HG03139 (cell line): ENCODE measurements at regions not wholly inside any gene's neighbourhood (a gene's known extent, or its start where the extent isn't known, plus 50 kb on each side); places are given as distances from the start of the nearest gene placed in this dataset.
"Not testable (repeated sequence)": the region's sequence is repeated elsewhere in the genome, so short reads cannot be mapped to it uniquely, and the experiment has no call there.

Experiments used
- ATAC-seq: cut with Tn5 transposase; IDR thresholded peaks from one replicate; pipeline ENCODE4 v1.9.1; 2021; ENCODE audit not compliant: unreplicated experiment

DNA sequence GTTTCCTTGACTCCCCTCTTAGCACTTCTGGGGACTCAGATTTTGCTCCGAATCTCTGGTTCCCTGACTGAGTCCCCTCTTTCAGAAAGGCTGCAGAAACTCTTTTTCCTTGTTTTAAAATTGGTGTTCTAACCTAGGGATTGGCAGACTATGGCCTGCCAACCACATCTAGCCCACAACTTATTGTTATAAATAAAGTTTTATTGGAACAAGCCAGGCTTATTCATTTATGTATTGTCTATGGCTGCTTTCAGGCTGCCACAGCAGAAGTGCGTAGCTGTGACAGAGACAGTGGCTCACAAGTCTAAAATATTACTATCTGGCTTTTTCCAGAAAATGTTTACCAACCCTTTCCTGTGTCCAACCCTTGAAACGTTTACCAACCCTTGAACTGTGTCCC, 81.7 kb downstream of the IER5 start:
- ATAC-seq = no peak

DNA sequence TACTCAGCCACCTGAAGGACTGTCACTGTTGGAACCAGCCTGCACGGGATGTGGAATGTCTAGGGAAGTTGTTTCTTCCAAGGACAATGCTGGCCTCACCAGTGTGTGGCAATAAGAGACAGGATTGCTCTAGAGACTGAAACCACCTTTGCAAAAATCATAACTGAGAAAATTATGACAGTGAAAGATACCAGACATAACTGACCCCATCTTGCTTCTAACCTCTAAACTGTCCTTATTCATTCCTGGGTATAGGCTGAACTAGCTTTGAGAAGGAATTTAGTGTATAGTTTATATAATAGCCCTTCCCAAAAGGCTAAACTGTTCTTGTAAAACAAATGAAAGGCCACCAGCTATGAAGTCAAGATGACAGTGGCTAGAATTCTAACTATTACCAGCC, 83.6 kb downstream of the IER5 start:
- ATAC-seq = no peak

DNA sequence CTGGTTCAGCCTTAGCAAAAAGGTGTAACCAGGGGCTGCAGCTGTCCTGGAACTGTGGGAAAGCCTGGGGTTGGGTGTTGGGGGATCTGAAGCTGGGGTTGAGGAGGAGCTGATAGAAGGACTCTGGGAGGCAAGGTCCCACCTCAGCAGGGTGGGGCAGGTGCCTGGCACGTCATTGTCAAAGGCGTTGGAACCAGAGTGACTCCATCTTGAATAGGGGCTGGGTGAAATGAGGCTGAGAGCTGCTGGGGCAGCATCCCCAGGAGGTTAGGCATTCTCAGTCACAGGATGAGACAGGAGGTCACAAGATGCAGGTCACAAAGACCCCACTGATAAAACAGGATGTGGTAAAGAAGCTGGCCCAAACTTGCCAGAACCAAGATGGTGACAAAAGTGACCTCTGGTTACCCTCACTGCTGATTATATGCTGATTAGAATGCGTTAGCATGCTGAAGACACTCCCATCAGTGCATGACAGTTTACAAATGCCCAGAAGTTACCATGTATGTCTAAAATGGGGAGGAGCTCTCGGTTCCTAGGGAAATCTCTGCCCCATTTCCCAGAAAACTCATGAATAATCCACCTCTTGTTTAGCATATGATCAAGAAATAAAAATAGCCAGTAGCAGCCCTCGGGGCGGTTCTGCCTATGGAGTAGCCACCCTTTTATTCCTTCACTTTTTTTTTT, 85.4 kb downstream of the IER5 start:
- no peak for ATAC-seq

DNA sequence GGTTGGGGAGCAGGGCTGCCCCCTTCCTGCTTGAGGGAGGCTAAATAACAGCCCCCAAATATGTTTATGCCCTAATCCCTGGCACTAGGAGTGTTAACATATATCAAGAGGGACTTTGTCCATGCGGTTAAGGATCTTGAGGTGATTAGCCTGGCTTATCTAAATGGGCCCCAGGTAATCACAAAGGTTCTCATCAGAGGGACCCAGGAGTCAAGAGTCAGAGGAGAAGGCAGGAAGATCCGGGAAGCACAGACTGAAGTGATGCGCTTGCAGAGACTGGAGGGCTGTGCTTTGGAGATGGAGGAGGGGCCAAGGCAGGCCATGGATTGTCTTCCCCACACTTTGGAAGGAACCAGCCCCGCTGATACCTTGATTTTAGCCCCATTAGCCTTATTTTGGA, 86.4 kb downstream of the IER5 start:
- ATAC-seq = no peak

DNA sequence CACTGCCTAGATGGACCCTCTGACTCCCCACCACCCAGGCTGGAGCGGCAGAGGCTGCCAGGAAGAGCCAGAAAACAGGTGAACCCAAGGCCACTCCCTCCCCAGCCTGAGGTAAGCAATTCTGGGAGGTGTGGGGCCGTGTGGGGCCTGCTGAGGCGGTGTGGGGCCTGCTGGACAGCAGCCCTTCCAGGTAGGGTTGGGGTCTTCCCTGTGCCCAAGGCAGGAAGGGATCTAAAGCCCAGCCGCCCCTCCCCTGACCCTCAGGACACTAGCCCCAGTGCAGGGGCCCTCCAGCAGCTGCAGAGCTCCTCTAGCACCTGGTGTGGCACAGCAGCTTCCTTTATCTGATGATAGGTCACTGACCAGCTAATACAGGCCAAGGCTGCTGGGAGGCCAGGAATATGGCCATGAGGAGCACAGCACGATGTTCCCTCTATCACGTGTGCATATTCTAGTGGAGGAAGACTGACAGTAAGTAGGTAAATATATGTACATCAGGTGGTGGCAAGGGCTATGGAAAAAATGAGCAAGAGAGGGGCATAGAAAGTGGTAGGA, 86.9 kb downstream of the IER5 start:
- no peak for ATAC-seq

DNA sequence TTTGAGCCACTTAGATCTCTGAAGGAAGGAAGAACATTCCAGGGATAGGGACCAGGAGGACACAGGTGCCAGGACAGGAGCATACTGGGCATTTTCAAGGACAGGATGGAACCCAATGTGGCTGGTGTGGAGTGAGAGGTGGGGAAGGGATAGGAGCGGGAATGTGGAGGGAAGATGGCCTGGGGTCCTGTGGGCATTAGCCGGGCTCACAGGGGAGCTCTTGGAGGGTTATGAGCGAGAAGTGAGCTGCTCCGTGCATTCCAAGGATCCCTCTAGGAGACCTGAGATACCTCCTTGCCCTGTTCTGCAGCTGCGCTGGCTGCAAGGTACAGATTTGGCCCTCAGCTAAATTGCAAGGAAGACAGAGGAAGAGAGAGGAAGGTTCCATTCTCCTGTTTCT, 87.5 kb downstream of the IER5 start:
- ATAC-seq = no peak

DNA sequence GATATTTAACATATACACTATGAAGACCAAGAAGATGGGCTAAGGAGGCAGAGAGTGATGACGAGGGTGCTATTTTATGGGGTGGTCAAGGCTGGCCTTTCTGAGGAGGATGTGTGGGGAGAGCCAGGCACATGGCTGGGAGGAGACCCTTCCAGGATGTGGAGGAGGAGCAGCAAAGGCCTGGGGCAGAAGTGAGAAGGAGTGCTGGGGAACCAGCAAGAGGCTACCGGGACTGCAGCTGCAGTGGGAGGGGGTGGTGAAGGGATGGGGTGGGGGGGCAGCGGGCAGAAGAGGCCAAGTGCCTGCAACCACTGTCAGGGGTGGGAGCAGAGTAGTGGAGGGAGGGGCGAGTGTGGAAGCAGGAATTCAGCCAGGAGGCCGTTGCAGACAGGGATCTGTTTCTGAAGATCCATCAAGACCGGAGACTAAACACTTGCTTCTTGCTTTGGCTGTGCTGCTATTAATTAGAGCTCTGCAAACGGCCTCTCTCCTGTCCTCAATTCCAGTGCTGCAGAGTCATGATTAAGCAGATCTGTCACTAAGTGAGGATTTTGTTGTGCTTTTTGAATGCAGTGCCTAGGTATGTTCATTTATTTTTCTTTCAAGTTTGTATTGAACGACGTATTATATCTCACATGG, 89.9 kb downstream of the IER5 start:
- ATAC-seq = no peak

DNA sequence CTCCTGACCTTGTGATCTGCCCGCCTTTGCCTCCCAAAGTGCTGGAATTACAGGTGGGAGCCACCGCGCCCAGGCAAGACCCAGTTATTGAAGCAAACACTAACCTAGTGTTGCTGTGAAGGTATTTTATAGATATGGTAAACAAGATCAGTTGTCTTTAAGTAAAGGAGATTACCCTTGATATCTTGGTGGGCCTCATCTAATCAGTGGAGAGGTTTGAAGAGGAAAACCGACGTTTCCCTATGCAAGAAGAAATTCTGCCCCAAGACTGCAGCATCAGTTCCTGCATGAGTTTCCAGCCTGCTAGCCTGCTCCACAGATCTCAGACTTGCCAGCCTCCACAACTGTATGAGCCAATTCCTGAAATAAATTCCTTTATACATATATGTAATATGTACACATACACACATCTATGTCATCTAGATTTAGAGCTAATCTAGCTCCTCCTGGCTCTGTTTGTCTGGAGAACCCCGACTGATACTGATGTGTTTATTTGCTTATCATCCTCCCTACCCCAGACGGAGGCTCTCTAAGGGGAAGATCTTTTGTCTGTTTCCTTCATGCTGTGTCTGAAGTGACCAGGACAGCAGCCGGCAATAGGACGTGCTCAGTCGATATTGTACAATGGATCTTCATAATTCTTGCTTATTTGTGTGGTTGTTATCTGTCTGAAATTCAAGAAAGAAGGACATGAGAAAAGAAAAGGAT, 90.9 kb downstream of the IER5 start:
- ATAC-seq = no peak

DNA sequence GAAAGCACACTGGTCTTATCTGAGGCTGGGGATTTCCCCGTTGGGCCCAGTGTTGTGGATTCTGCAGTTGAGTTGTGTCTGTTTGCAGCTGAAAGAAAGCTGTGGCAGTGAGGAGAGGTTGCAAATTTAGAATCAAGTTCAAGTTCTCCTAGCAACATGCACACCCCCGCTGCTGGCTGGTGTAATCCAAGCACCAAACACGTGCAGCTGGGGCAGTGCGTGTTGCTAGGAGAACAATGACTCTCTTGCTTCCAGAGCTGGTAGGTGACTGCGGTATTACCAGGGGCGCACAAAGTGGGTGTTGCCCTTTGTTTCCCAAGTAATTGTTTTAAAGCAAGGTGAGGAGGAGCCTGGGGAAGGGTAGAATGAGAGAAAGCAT, 91.5 kb downstream of the IER5 start:
- no peak for ATAC-seq

DNA sequence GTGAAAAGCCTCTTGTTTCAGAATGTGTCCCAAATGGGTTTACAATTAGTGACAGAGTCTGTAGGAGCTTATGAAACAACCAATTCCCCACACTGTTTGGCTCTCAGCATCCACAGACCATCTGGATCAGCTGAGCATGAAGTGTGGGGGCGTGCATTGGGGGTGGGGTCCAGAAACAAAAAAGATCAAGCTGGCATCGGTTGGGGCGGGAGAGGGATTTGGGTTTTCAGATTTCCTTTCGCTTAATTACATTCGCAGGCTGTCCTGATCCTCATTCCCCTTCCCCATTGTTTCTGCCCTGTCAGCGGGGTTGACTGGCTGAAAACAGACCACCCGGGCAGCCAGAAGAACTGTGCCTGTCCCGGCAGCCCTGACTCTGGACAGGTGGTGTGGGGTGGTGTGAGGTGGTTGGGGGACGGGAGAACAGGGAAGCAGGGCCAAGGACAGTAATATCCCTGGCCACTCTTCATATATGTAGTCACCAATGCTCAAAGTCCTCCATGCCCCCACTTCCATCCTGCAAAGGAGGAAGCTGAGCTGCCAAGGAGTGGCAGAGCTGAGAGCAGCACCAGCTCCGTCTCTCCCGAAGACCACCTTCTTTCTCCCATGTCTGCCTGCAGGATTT, 92.0 kb downstream of the IER5 start:
- ATAC-seq = no peak

DNA sequence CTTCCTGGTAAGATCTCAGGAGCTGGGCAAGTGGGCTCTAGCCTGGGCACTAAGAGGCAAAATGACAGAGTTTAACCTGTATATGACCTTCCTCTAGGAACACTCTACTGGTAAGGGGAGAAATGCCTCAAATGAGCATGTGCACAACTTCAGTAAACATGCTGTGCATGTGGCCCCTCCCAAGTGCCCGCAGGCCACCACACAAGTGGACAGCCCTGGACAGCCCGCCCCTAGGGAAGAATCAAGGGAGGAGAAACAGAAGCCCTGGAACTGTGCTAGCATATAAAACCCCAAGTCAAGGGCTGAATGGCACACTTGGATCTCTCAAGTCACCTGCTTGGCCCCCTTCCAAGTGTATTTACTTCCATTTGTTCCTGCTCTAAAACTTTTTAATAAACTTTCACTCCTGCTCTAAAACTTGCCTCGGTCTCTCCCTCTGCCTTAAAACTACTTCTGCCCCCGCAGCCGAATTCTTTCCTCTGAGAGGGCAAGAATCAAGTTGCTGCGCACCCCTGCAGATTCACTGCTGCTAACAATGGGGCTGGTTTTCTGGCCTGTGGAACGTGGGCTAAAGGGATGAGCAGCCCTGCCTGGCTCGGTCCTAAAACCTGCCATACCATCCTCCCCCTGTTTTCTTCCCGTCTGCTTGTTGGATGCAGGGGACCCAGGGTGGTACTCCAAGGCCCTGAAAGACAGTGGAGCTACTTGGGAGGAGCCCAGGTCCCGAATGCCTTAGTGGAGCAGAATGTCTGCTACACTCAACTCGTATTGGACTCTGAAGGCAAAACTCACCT, 93.5 kb downstream of the IER5 start:
- no peak for ATAC-seq

DNA sequence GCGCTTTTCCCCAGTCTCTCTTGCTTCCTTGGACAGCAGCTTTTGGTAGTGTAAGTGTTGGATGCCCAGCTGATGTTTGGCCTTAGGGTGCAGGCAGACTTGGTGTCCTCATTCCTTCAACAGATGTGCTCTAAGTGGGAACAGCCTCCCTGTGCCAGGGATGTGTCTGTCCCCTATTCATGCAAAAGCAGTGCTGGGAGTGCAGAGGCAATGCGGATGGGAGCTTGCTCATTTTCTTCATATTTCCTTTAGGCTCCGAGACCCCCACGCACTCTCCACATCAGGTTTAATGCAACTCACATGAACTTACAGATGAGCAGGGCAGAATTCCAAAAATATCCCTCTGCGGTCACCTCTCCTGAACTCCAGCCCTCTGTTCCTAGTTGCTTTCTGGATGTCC, 96.1 kb downstream of the IER5 start:
- ATAC-seq = no peak

DNA sequence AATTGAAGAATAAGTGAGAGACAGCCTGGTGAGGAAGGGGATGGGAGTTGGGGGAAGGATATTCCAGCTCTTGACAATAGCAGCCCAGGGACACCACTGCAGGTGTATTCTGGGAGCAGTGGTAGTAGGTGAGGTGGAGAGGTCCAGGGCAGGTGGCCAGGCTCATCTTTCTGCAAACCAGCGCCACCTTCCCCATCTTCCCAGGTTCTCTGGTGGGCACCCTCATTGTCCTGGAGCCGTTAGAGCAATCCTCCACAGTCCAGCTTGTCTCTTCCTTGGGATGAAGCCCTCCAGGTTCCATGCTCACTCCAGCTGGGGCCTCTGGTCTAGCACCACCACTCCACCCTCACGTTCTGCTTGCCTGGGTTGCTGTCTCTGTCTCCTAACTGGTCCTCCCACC, 97.0 kb downstream of the IER5 start:
- no peak for ATAC-seq

DNA sequence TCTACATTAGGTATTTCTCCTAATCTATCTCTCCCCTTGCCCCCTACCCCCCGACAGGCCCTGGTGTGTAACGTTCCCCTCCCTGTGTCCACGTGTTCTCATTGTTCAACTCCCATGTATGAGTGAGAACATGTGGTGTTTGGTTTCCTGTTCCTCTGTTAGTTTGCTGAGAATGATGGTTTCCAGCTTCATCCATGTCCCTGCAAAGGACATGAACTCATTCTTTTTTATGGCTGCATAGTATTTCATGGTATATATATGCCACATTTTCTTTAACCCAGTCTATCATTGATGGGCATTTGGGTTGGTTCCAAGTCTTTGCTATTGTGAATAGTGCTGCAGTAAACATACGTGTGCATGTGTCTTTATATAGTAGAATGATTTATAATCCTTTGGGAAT, 97.6 kb downstream of the IER5 start:
- not testable (repeated sequence) for ATAC-seq

DNA sequence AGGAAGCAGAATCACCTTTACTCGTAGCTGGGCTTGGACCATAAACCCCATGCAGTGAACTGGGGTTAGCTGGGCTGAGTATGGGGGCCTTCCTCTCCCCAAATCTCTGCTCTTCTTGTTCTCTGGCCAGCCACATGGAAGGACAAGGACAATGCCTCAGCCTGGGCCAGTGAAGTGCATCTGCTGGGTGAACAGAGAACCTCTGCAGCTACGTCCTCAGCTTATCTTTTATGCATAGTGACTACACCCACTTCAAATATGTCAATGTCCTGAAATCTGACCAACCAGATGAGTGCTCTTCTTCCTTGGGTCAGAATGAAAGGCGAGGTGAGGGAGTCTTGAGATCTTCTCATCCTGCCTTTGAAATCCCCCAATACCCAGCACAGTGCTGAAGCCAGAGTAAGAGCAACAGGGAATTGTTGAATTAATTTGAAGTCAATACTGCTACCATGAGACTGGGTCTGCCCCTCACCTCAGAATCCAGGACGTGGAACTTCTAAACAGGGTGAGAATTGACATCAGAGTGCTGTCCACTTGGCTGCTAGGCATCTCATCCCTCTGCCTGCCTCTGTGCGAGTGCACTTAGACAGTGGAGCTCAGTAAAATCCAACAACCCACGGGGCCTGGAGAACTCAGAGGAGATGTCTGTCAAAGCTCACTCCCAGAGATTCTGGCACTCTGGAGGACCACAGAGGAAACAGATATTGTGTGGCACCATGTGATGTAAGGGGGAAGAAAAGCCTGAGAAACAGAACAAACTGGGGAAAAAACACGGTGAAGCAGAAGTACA, 99.0 kb downstream of the IER5 start:
- ATAC-seq = no peak

DNA sequence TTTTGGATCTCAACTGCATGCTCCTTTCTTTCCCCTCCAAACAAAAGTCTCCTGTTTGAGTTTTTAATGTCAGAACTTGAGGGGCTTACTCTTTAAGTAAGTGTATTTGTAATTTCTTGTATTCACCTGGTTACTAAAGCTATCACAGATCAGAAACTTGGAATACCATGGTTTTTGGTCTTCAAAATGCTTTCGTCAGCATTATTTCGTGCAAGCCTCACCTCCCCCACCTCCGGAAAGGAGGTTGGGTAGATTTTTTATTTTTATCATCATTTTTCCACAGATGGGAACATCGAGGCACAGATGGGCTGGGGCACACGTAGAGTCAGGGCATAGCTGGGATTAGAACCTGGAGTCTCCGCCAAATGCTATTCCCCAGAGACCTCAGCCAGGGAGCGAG, 100.7 kb downstream of the IER5 start:
- ATAC-seq = no peak

DNA sequence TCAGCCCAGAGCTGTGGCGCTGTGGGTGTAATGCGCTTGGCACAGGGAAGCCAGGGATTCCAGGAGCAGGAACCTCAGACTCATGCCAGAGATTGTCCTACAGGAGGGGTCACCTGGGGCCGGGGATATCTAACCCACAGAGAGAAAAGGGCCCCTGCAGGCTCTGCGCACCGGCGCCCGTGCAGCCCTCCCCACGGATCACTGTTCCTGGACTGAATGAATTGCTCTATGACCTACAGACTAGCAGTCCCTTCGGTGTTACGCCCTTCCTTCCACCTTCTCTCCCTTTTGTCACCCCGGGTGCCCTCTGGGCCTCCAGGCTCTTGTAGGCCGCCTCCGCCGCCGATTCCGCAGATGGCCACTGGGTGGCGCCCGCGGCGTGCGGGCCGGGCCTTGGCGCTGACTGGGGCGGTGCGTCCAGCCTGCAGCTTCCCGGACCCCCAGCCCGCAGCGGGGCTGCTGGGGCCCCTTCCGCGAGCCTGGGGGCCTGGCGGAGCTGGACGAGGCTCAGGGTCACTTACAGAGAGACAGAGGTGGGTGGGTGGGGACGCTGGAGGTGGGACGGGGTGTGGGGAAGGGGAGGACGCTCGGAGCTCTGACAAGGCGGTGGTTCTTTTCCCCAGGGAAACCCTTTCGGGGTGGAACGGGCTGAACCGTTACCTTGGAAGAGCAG, 101.3 kb downstream of the IER5 start:
- ATAC-seq = peak; percentile 65

DNA sequence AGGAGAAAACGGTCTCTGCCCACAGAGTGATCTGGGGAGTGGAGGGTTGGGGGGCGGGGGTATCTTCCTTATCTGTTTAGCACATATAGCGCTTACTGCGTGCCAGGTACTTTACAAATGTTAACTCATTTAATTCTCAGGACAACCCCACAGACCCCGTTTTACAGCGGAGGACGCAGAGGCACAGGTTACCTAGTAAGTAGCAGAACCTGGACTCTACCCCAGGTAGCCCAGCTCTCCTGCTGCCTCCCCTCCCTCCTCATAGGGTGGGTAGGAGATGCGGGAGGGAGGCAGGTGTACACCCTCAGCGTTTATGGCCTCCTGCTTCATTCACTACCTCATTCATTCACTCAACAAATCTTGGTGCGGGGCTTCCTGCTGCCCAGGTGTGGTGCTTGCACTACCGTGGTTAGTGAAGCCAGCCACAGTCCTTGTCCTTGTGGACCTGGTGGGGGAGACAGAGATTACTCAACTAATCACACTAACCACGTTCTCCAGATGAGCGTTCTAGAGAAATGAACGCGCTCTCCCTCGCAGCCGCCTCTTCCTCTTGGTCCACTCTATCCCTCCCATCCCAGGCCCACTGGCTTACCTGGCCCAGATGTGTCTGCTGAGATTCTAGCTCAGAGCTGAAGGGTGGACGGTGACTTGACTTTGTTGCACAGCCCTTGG, 102.0 kb downstream of the IER5 start:
- no peak for ATAC-seq

DNA sequence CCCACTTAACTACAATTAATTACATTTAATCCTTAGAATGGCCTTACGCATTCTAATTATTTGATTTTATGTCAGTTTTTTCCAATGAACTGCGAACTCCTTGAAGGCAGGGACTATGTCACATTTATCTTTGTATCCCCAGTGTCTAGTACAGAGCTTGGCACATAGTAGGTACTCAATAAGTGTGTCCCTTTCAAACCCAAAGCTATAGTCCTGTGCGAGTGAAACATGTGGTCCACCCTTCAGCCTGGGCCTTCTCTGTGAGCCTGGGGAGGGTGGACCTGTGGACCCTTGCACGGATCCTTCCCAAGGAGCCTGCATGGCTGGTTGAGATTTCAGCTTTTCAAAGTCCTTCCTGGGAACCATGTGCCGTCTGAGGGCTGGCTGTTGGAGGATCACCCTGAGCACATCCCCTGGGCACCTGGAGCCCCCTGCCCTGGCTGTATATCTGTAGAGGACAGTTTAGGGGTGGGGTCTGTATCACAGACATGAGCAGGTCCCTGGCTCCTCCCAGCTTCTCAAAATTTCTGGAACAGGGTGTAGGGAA, 103.1 kb downstream of the IER5 start:
- ATAC-seq = no peak
